HuH-7 (cell line): ENCODE measurements at regions not wholly inside any gene's neighbourhood (a gene's known extent, or its start where the extent isn't known, plus 50 kb on each side); places are given as distances from the start of the nearest gene placed in this dataset.

Experiments
- DNase-seq: peaks from one replicate; pipeline ENCODE4 v3.0.0; 2011; ENCODE audit warnings: low spot score

DNA sequence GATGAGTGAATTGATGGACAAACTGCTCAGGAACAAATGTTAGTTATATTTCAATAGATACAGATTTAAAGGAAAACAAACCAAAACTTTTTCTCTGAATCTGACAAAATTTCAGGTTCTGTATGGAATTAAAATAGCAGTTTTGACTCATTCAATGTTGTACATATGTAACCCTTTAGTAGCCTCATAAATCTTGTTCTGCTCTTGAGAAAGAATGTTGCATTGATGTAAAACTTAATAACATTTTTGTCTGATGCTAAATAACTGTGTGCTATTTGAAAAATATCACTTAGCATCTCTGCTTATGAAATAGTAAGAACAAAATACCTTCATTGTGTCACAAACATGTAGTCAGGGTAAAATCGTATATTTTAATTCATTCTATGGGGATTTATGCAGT, 168.9 kb upstream of the NOVA1 start:
- DNase-seq, result no peak

DNA sequence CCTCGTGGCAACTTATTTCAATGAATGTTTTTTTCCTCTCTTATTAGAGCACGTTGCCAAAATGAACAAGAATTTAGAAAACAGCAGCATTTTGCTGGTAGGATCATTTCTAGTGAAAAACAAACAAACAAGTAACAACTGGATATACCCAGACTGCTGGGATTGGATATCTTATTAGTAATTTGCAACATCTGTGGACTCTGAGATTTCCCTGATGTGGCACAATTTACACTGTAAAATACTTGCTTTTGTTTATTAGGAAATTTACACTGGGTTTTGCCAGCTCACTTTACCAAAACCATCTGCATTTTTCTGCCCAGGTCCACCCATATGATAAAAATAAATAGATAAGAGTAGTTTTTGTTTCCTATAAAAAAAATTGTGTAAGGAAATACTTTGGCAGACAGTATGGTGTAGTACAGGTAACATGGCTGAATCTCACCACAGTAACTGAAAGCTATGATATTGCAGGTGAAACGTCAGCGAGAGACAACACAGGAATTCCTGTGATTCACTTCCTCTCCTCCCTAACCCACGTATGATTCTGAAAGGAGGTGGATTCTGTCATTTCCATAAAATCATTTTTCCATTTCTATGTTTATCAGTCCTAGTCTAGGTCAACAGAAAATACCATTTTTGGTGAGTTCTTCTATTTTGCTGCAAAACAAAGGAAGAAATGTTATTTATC, 176.2 kb upstream of the NOVA1 start:
- DNase-seq, result no peak

- DNase-seq, result no peak
Measured at GRCh38 chr14:26775765-26776563, 178.1 kb upstream of the NOVA1 start.

- no peak for DNase-seq
Measured at GRCh38 chr14:26791117-26791806, 193.4 kb upstream of the NOVA1 start.

DNA sequence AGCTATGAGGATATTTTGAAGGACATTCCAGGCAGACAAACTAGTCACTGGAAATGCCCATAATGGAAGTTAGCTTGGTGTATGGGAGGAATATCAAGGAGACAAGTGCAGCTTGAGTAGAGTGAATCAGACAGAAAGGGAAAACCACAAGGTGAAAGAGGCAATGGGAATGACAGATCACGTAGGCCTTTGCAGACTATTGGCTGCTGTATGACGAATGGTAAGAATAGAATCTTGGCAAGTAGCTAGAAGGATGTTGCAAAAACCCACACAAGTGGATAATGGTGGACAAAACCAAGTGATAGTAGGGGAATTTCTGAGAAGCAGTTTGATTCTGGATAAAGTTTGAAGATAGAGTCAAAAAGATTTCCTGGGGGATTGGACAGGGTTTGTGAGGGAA, 196.9 kb upstream of the NOVA1 start:
- no peak for DNase-seq

- DNase-seq, result no peak
Measured at GRCh38 chr14:26808407-26808806, 210.6 kb upstream of the NOVA1 start.

DNA sequence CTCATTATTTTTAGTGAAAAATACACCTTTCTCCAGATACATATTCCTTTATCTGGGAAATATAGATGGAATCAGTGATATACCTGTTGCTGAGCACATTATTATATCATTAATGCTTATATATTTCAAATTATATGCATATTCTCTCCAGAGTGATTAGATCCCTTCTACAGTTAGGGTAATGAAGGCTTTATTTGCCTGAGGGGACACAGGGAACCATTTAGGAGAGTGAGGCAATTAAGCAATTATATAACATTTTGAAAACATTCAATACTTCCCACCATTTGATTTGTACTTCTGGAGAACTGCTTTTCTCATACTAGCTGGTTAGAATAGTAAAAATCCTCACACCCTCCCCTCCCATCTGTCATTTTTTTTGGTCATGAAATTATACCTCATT, 212.8 kb upstream of the NOVA1 start:
- DNase-seq, result no peak

GRCh38 chr14:26811756-26812305, 214.0 kb upstream of the NOVA1 start:
- DNase-seq, result no peak

GRCh38 chr14:26820138-26820537, 222.3 kb upstream of the NOVA1 start:
- no peak for DNase-seq

GRCh38 chr14:26820572-26820971, 222.7 kb upstream of the NOVA1 start:
- no peak for DNase-seq

DNA sequence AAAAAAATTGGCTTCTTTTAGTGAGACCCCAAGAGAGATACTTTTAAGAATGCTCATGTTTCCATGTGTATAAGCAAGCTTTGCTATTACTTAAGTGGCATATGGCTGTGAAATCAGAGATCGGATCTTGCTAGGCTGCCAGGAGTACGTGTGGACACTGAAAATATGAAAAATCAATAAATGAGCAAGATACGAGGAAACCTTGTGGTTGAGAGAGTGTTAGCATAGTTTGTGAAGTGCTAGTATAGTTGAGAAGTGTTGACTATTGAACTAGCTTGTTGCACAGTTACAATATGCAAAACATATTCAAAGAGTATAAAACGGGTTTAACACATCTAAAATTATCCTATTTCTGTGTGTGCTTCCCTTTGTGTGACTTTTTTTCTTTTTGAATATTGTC, 230.9 kb upstream of the NOVA1 start:
- DNase-seq, result no peak

DNA sequence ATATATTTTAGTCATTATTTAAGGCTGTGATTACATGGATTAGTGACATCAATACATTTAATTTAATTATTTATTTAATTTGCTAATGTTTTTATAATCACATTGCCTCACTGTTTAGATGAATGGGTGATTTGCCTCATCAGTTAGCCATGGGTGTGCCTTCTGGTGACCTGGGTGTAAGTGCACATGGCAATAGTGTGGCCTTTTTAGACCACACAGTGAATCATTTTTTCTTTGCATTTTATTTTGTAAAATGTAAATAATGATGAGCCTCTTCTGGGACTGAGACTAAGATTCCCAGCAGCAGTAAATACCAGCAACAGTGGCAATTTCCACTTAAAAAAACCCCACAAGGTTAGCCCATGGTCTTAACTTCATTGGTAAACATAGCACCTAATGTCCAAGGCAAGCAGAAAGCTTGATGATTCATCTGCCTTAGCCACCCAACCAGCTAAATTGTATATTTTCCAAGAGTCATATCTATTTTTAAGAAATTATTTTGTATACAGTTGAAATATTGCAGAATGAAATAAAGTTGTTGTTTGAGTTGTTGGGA, 235.9 kb upstream of the NOVA1 start:
- DNase-seq, result no peak

GRCh38 chr14:26835979-26836570, 238.2 kb upstream of the NOVA1 start:
- no peak for DNase-seq

DNA sequence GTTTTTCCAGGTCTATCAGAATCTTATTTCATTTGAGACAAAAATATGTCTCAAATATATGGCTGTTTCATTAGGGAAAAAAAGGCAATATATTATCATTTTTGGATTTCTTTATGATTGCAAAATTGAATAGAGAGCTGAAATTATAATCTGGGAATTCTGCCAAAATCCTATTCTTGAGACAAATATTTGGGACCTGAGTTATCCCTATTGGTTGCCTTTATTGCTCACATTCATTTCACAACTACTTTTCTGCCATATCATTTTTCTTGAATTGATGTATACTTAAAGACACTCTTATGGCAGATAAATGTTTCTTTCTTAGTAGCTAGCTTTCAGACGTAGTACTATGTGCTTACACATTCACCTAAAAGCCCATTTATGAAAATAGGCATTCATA, 241.6 kb upstream of the NOVA1 start:
- no peak for DNase-seq

DNA sequence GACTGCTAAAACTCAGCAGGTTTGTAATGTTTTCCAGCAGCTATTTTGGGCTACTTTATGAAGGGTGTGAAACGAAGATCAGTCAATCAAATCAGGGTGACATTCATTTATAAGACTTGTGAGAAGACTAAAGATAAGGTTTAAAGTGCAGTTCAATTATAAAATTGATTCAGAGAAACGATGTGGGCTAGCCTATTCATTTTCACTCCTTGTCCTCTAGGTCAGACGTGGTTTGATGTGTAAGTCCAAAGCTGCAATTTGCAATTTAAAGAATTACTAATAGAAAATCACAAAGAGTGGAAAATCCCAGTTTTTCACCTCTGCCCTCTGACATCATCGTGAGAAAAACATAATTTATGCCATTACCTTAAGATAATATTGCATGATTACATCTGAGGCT, 243.5 kb upstream of the NOVA1 start:
- DNase-seq, result no peak

GRCh38 chr14:26841920-26842741, 244.3 kb upstream of the NOVA1 start:
- peak; percentile 47 for DNase-seq

DNA sequence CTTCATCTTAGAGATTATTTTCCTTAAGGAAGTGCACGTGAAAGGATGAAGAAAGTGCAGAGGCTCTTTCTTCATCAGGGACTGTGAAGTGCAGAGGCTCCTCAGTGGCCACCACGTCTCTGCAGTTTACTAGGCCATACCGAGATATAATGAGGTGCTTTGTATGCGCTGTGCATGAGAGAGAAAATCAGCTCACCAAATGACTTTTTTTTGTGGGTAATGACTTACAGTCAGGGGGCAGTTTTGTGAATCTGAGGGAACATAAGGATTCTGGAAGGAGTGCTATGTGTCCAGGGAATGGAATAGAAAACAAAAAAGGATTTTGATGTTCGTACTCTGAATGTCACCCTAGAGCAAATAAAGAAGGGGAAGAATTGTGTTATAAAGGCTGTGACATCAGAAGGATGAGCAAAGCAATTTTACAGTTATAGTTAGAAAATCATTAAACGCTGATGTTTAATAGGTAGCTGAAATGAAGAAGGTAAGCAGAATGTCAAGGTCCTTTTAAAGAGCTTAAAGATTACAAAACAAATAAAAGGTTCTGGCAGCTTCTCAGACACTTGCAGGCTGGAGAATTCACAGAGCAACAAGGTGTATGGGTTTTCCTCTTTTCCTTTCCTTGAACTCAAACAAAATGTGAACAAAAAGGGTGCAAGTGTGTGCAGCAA, 247.5 kb upstream of the NOVA1 start:
- no peak for DNase-seq

GRCh38 chr14:26846388-26846787, 248.6 kb upstream of the NOVA1 start:
- DNase-seq, result no peak

- no peak for DNase-seq
Measured at GRCh38 chr14:26849514-26849913, 251.7 kb upstream of the NOVA1 start.

DNA sequence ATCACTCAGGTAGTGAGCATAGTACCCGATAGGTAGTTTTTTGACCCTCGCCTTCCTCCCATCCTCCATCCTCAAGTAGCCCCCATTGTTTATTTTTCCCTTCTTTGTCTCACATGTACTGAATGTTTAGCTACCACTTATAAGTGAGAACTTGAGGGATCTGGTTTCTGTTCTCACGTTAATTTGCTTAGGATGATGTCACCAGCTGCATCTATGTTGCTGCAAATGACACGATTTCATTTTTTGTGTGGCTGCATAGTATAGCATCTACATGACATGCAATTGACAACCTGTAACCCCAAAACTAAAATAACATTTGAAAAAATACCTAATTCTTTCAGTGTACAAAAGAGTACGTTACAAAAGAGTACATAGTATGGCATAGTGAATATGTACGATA, 254.0 kb upstream of the NOVA1 start:
- DNase-seq, result no peak
